ENCODE measurements at regions not wholly inside any gene's neighbourhood (a gene's known extent, or its start where the extent isn't known, plus 50 kb on each side); places are given as distances from the start of the nearest gene placed in this dataset.

DNA sequence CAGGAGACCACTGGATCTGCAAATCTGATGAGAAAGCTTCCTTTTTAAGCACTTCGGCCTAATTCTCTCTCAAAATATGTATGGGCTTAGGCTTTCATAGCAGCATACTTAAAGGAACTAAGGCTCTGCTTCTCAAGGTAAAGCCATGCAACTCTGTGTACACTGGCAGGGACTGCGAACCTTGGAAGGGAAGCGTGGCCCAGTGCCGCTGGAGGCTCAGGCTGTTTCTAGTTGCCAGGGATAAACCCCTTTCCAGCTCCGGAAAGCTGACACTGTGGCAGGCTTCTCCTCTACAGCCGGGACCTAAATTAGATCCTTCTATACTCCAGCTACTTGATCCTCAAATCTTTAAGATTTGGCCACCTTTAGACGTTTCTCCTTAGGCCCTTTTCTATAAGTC, 1091.3 kb upstream of the TENM3 start:
- no peak overlapping the region for H3K4me3 ChIP-seq (ENCODE audit: severe bottlenecking)
- TF ChIP-seq, protein P1, sequence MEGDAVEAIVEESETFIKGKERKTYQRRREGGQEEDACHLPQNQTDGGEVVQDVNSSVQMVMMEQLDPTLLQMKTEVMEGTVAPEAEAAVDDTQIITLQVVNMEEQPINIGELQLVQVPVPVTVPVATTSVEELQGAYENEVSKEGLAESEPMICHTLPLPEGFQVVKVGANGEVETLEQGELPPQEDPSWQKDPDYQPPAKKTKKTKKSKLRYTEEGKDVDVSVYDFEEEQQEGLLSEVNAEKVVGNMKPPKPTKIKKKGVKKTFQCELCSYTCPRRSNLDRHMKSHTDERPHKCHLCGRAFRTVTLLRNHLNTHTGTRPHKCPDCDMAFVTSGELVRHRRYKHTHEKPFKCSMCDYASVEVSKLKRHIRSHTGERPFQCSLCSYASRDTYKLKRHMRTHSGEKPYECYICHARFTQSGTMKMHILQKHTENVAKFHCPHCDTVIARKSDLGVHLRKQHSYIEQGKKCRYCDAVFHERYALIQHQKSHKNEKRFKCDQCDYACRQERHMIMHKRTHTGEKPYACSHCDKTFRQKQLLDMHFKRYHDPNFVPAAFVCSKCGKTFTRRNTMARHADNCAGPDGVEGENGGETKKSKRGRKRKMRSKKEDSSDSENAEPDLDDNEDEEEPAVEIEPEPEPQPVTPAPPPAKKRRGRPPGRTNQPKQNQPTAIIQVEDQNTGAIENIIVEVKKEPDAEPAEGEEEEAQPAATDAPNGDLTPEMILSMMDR (IDR thresholded peaks at IDR 0.05; ENCODE audit: poor library complexity, severe bottlenecking), result no peak
- DNase-seq (ENCODE audit: low spot score) (no peak), ATAC-seq (ENCODE audit: low read depth) (no peak)
- H3K9me3 ChIP-seq (ENCODE audit: severe bottlenecking), result no peaks in the 10 kb centered on the region
- H3K36me3 ChIP-seq (ENCODE audit: low read depth), result no peaks in the 10 kb centered on the region
- no peaks in the 10 kb centered on the region for H3K27me3 ChIP-seq (ENCODE audit: insufficient read depth, poor library complexity, severe bottlenecking)
- H3K27ac ChIP-seq (ENCODE audit: poor library complexity, severe bottlenecking), result no peak overlapping the region
- no peaks in the 10 kb centered on the region for H3K4me1 ChIP-seq (ENCODE audit: insufficient read depth, poor library complexity, severe bottlenecking)

DNA sequence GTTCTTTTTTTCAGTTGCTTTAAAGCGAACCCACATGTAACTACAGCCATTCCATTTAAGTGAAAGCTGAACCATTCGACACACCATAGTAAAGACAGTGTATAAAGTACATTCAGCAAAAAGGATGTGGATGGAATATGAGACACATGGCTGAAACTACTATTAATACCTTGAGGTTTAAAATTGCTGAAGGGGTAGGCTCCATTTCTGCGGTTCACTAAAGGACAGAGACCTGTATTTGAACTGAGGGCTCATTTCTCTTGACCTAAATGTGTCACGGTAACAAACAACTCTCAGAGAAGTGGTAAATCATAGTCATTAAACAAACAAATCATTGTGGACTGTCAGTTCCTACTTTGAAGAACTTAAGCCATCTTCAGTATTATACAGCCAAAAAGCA, 1085.6 kb upstream of the TENM3 start:
- Histone ChIP-seq H3K36me3 (ENCODE audit: low read depth) (no peaks in the 10 kb centered on the region), H3K4me3 (ENCODE audit: severe bottlenecking) (no peak overlapping the region), H3K27ac (ENCODE audit: poor library complexity, severe bottlenecking) (no peak overlapping the region), H3K9me3 (ENCODE audit: severe bottlenecking) (no peaks in the 10 kb centered on the region), H3K27me3 (ENCODE audit: insufficient read depth, poor library complexity, severe bottlenecking) (no peaks in the 10 kb centered on the region), H3K4me1 (ENCODE audit: insufficient read depth, poor library complexity, severe bottlenecking) (no peaks in the 10 kb centered on the region)
- ATAC-seq (ENCODE audit: low read depth) (no peak), DNase-seq (ENCODE audit: low spot score) (no peak)
- TF ChIP-seq, protein P1 (IDR thresholded peaks at IDR 0.05; ENCODE audit: poor library complexity, severe bottlenecking), result no peak

DNA sequence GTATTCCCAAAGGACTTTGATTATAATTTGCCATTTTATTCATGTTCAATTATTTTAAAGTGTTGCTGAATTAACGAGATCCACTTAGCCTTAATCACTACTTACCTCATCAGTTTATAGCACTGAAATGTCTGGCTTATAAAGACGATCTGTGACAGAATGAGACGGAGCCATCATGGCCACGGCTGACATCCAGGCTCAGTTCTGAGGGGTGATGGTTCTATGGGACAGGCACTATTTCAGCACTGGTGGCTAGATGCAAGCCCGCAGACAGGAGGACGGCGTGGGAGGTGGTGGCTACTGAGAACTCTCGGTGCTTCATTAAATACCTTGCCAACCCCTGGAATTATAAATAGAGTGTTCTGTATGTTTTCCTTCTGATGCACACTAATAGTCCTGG, 1084.2 kb upstream of the TENM3 start:
- no peak overlapping the region for H3K4me3 ChIP-seq (ENCODE audit: severe bottlenecking)
- no peaks in the 10 kb centered on the region for H3K27me3 ChIP-seq (ENCODE audit: insufficient read depth, poor library complexity, severe bottlenecking)
- DNase-seq (ENCODE audit: low spot score), result no peak
- H3K9me3 ChIP-seq (ENCODE audit: severe bottlenecking), result no peaks in the 10 kb centered on the region
- TF ChIP-seq, protein P1 (IDR thresholded peaks at IDR 0.05; ENCODE audit: poor library complexity, severe bottlenecking), result no peak
- H3K36me3 ChIP-seq (ENCODE audit: low read depth), result no peaks in the 10 kb centered on the region
- no peak for ATAC-seq (ENCODE audit: low read depth)
- no peaks in the 10 kb centered on the region for H3K4me1 ChIP-seq (ENCODE audit: insufficient read depth, poor library complexity, severe bottlenecking)
- no peak overlapping the region for H3K27ac ChIP-seq (ENCODE audit: poor library complexity, severe bottlenecking)

DNA sequence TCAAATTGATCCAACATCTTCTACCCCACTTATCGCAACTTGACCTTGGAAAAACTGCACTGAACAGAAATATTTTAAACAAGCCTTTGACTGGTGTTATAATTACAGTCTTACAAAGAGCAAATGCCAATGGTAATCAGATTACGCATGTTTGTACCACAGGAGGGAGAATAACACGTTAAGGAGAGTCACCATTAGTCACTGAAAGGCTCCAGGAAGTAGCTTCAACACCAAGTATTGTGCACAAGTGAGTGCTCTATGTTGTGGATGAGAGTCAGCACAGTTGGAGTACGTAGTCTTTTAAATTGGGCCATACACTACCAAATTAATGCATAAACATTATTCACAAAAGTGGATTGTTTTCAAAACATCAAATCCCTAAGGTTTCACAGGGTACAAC, 1081.5 kb upstream of the TENM3 start:
- TF ChIP-seq, protein P1 (IDR thresholded peaks at IDR 0.05; ENCODE audit: poor library complexity, severe bottlenecking), result no peak
- Histone ChIP-seq H3K4me1 (ENCODE audit: insufficient read depth, poor library complexity, severe bottlenecking) (no peaks in the 10 kb centered on the region), H3K4me3 (ENCODE audit: severe bottlenecking) (no peak overlapping the region), H3K9me3 (ENCODE audit: severe bottlenecking) (no peaks in the 10 kb centered on the region), H3K27ac (ENCODE audit: poor library complexity, severe bottlenecking) (no peak overlapping the region), H3K36me3 (ENCODE audit: low read depth) (no peaks in the 10 kb centered on the region), H3K27me3 (ENCODE audit: insufficient read depth, poor library complexity, severe bottlenecking) (no peaks in the 10 kb centered on the region)
- DNase-seq (ENCODE audit: low spot score) (no peak), ATAC-seq (ENCODE audit: low read depth) (peak; percentile 77)

DNA sequence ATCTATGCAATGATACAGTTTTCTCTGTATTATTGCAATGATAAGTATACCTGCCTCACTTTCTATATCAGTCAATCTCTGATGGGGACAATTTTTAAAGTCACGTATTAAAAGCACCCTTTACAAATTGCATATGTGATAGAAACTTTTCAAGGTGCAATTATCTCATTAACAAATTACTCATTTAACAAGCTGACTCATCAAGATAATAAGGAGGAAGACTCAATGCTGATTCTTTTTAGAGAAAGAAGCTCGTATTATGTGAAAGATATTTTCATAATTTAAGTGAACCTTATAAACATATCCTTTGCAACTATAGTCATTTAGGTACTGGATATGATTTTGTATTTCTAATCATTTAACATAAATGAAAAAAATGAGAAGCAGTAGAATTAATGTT, 1080.9 kb upstream of the TENM3 start:
- Histone ChIP-seq H3K27ac (ENCODE audit: poor library complexity, severe bottlenecking) (no peak overlapping the region), H3K27me3 (ENCODE audit: insufficient read depth, poor library complexity, severe bottlenecking) (no peaks in the 10 kb centered on the region), H3K4me1 (ENCODE audit: insufficient read depth, poor library complexity, severe bottlenecking) (no peaks in the 10 kb centered on the region), H3K4me3 (ENCODE audit: severe bottlenecking) (no peak overlapping the region), H3K9me3 (ENCODE audit: severe bottlenecking) (no peaks in the 10 kb centered on the region), H3K36me3 (ENCODE audit: low read depth) (no peaks in the 10 kb centered on the region)
- DNase-seq (ENCODE audit: low spot score), result no peak
- TF ChIP-seq, protein P1 (IDR thresholded peaks at IDR 0.05; ENCODE audit: poor library complexity, severe bottlenecking), result no peak
- no peak for ATAC-seq (ENCODE audit: low read depth)

Data from RWPE2 (cell line).